HEK293 (cell line): ENCODE measurements at regions not wholly inside any gene's neighbourhood (a gene's known extent, or its start where the extent isn't known, plus 50 kb on each side); places are given as distances from the start of the nearest gene placed in this dataset.

Experiments
- CTCF ChIA-PET: fragments of 350-600 bp; formaldehyde crosslinking; extraction: SDS; loops from one replicate; lab custom pipeline; 2021; ENCODE audit warnings: antibody characterized with exemption; lab: Yijun Ruan, JAX
- POLR2A ChIA-PET: fragments of 300-600 bp; formaldehyde crosslinking; extraction: SDS; loops from one replicate; lab custom pipeline; 2020; ENCODE audit warnings: antibody characterized with exemption, inconsistent platforms; lab: Yijun Ruan, JAX
- H3K27ac ChIP-seq: fragments of 200-500 bp; sonication (Bioruptor generic); 2 replicates; pipeline ENCODE4 v1.5.1; 2014; ENCODE audit warnings: low read depth, low read length, control low read depth, inconsistent platforms; ENCODE audit errors: extremely low read depth
- H3K36me3 ChIP-seq, 2 experiments: fragments of 200-500 bp in 1 of 2; sonication (Bioruptor generic) in 1 of 2; 1 replicate in 1 of 2; 2 replicates in 1 of 2; pipeline ENCODE4 v1.5.1; 2014 to 2017; ENCODE audit warnings: inconsistent platforms in 2 of 2, low read length in 2 of 2; ENCODE audit not compliant: control insufficient read depth in 2 of 2, insufficient read depth in 1 of 2
- H3K4me1 ChIP-seq: fragments of 200-500 bp; sonication (Bioruptor generic); 2 replicates; pipeline ENCODE4 v1.5.1; 2014; ENCODE audit warnings: mild to moderate bottlenecking, low read length, inconsistent platforms; ENCODE audit not compliant: control insufficient read depth, insufficient read depth
- H3K4me3 ChIP-seq: 2 replicates; pipeline ENCODE4 v1.5.1; 2011; ENCODE audit warnings: low read depth, mild to moderate bottlenecking, control low read depth, low read length, moderate library complexity
- H3K9me3 ChIP-seq: fragments of 200-500 bp; sonication (Bioruptor generic); 2 replicates; pipeline ENCODE4 v1.5.1; 2014; ENCODE audit warnings: low read depth, low read length, inconsistent platforms; ENCODE audit not compliant: control insufficient read depth, insufficient read depth
- GLIS1 ChIP-seq: fragments of 450-650 bp; formaldehyde crosslinking; IDR thresholded peaks from 2 replicates; pipeline ENCODE4 v1.5.1; 2016; ENCODE audit warnings: missing biosample characterization, missing genetic modification characterization
- REST ChIP-seq: fragments of 450-650 bp; formaldehyde crosslinking; IDR thresholded peaks from 2 replicates; pipeline ENCODE4 v1.5.1; 2016; ENCODE audit warnings: missing biosample characterization, missing genetic modification characterization
- SALL2 ChIP-seq: fragments of 450-650 bp; formaldehyde crosslinking; IDR thresholded peaks from 2 replicates; pipeline ENCODE4 v1.5.0; 2017; ENCODE audit warnings: missing biosample characterization, mild to moderate bottlenecking, missing genetic modification characterization, borderline replicate concordance
- SP3 ChIP-seq: fragments of 450-650 bp; formaldehyde crosslinking; IDR thresholded peaks from 2 replicates; pipeline ENCODE4 v1.5.1; 2016; ENCODE audit warnings: missing biosample characterization, missing genetic modification characterization
- ZNF140 ChIP-seq: fragments of 450-650 bp; formaldehyde crosslinking; IDR thresholded peaks from 2 replicates; pipeline ENCODE4 v1.5.1; 2016; ENCODE audit warnings: missing biosample characterization, missing genetic modification characterization
- ZNF211 ChIP-seq: fragments of 450-650 bp; formaldehyde crosslinking; IDR thresholded peaks from 2 replicates; pipeline ENCODE4 v1.5.1; 2016; ENCODE audit warnings: low read depth, missing biosample characterization, missing genetic modification characterization
- ZNF26 ChIP-seq: fragments of 450-650 bp; formaldehyde crosslinking; IDR thresholded peaks from 2 replicates; pipeline ENCODE4 v1.5.1; 2016; ENCODE audit warnings: missing biosample characterization, missing genetic modification characterization
- ZNF280C ChIP-seq: fragments of 450-650 bp; formaldehyde crosslinking; IDR thresholded peaks from 2 replicates; pipeline ENCODE4 v1.5.1; 2016; ENCODE audit warnings: missing biosample characterization, missing genetic modification characterization
- ZNF398 ChIP-seq: fragments of 450-650 bp; formaldehyde crosslinking; IDR thresholded peaks from 2 replicates; pipeline ENCODE4 v1.5.1; 2017; ENCODE audit warnings: missing biosample characterization, missing genetic modification characterization
- ZNF404 ChIP-seq: fragments of 450-650 bp; formaldehyde crosslinking; IDR thresholded peaks from 2 replicates; pipeline ENCODE4 v1.5.1; 2017; ENCODE audit warnings: missing biosample characterization, missing genetic modification characterization
- ZNF449 ChIP-seq: fragments of 450-650 bp; formaldehyde crosslinking; IDR thresholded peaks from 2 replicates; pipeline ENCODE4 v1.5.1; 2017; ENCODE audit warnings: missing biosample characterization, mild to moderate bottlenecking, missing genetic modification characterization, moderate library complexity
- ZNF501 ChIP-seq: fragments of 450-650 bp; formaldehyde crosslinking; IDR thresholded peaks from 2 replicates; pipeline ENCODE4 v1.5.1; 2016; ENCODE audit warnings: missing biosample characterization, missing genetic modification characterization
- ZNF549 ChIP-seq: fragments of 450-650 bp; IDR thresholded peaks from 2 replicates; pipeline ENCODE4 v1.5.1; 2018; ENCODE audit warnings: missing biosample characterization, missing genetic modification characterization, mild to moderate bottlenecking, inconsistent platforms, moderate library complexity
- ZNF624 ChIP-seq: fragments of 450-650 bp; formaldehyde crosslinking; IDR thresholded peaks from 2 replicates; pipeline ENCODE4 v1.5.1; 2017; ENCODE audit warnings: missing biosample characterization, missing genetic modification characterization
- ZNF645 ChIP-seq: fragments of 450-650 bp; formaldehyde crosslinking; IDR thresholded peaks from 2 replicates; pipeline ENCODE4; 2016; ENCODE audit warnings: missing biosample characterization, missing genetic modification characterization
- ZNF660 ChIP-seq: fragments of 450-650 bp; IDR thresholded peaks from 2 replicates; pipeline ENCODE4 v1.5.1; 2018; ENCODE audit warnings: missing biosample characterization, mild to moderate bottlenecking, missing genetic modification characterization
- ZNF670 ChIP-seq: fragments of 450-650 bp; formaldehyde crosslinking; IDR thresholded peaks from 2 replicates; pipeline ENCODE4 v1.5.1; 2016; ENCODE audit warnings: missing biosample characterization, missing genetic modification characterization, low read depth
- ZNF776 ChIP-seq: fragments of 450-650 bp; formaldehyde crosslinking; IDR thresholded peaks from 2 replicates; pipeline ENCODE4 v1.5.0; 2017; ENCODE audit warnings: missing biosample characterization, missing genetic modification characterization, borderline replicate concordance

- ChIA-PET POLR2A (no interaction called here), CTCF (no interaction called here)
- Histone ChIP-seq H3K4me1 (no peaks in the 10 kb centered on the region), H3K27ac (no peak overlapping the region), H3K36me3 (no peaks in the 10 kb centered on the region), H3K9me3 (no peaks in the 10 kb centered on the region), H3K4me3 (no peak overlapping the region)
- TF ChIP-seq ZNF398 (tag by site-specific recombination) (no peak), SP3 (tag by site-specific recombination) (no peak), ZNF501 (tag by site-specific recombination) (no peak), SALL2 (tag by site-specific recombination) (no peak), ZNF549 (no peak), ZNF211 (no peak), ZNF404 (tag by site-specific recombination) (no peak), ZNF624 (tag by site-specific recombination) (no peak), ZNF26 (tag by site-specific recombination) (no peak), ZNF670 (tag by site-specific recombination) (no peak), ZNF776 (tag by site-specific recombination) (no peak), ZNF140 (no peak), REST (tag by site-specific recombination) (no peak), GLIS1 (tag by site-specific recombination) (no peak), ZNF645 (tag by site-specific recombination) (no peak), ZNF660 (tag by site-specific recombination) (no peak), ZNF280C (no peak), ZNF449 (tag by site-specific recombination) (no peak)
Observed at GRCh38 chr4:163012816-163013215, 153.9 kb downstream of the NAF1 start.
